K562 (cell line): ENCODE measurements at regions not wholly inside any gene's neighbourhood (a gene's known extent, or its start where the extent isn't known, plus 50 kb on each side); places are given as distances from the start of the nearest gene placed in this dataset.

Source experiments
- ATAC-seq: fragments of 200-7000 bp; cut with Tn5 transposase; 3 replicates; pipeline ENCODE4 v1.9.1; 2020; ENCODE audit warnings: moderate library complexity
- BruUV-seq: library from RNA; stranded (reverse); fragments of 400-500 nt; replicated peaks from 2 replicates; lab custom pipeline; 2021; lab: Mats Ljungman, UMichigan
- CTCF ChIA-PET: fragments of 300-600 bp; formaldehyde crosslinking; extraction: SDS; loops from one replicate; lab custom pipeline; 2021; ENCODE audit warnings: low intra/inter-chr PET ratio; lab: Yijun Ruan, JAX
- POLR2A ChIA-PET: fragments of 300-600, 350-650 bp; sonication (Branson Sonifier 250); formaldehyde crosslinking; extraction: SDS; loops from one replicate; lab custom pipeline; 2021; ENCODE audit warnings: antibody characterized with exemption, inconsistent platforms; lab: Yijun Ruan, JAX
- DNase-seq, 4 experiments: peaks; one replicate each; pipeline versions ENCODE4 v3.0.0 to v3.0.0-alpha.2; 2011 to 2018; ENCODE audit warnings: low spot score in 3 of 4, mixed read lengths in 3 of 4; ENCODE audit errors: extremely low read depth in 1 of 4
- FAIRE-seq: peaks from 2 replicates; lab custom pipeline; 2011; peaks lifted over from hg19 to GRCh38; lab: Jason Lieb, UNC
- H2AFZ ChIP-seq: 2 replicates; pipeline ENCODE4 v1.6.0; 2011; ENCODE audit warnings: low read depth, low read length, control low read depth, inconsistent platforms
- H3K27ac ChIP-seq: fragments of 200-600 bp; 3 replicates; pipeline ENCODE4 v1.8.0; 2011; ENCODE audit warnings: low read depth, mild to moderate bottlenecking, control low read depth, inconsistent platforms, low read length, moderate library complexity, mixed read lengths; ENCODE audit errors: extremely low read depth
- H3K27me3 ChIP-seq, 2 experiments: fragments of 300-600 bp in 1 of 2; 2 replicates in 1 of 2; 3 replicates in 1 of 2; pipeline versions ENCODE4 v1.6.0 to v1.8.0; 2011; ENCODE audit warnings: inconsistent platforms in 2 of 2, low read length in 2 of 2, mild to moderate bottlenecking in 1 of 2, mixed read lengths in 1 of 2, moderate library complexity in 1 of 2; ENCODE audit not compliant: control insufficient read depth in 2 of 2, insufficient read depth in 2 of 2
- H3K36me3 ChIP-seq: fragments of 300-600 bp; 3 replicates; pipeline ENCODE4 v1.8.0; 2011; ENCODE audit warnings: mild to moderate bottlenecking, low read length, inconsistent platforms; ENCODE audit not compliant: control insufficient read depth, insufficient read depth
- H3K4me1 ChIP-seq, 2 experiments: fragments of 200-600 bp in 1 of 2; replicated peaks in 1 of 2; 2 replicates in 1 of 2; 3 replicates in 1 of 2; pipeline versions ENCODE4 v1.5.1 to v1.8.0; 2011; ENCODE audit warnings: inconsistent platforms in 2 of 2, low read length in 2 of 2, mild to moderate bottlenecking in 1 of 2, mixed read lengths in 1 of 2, moderate library complexity in 1 of 2; ENCODE audit not compliant: control insufficient read depth in 2 of 2, insufficient read depth in 2 of 2
- H3K4me2 ChIP-seq: 2 replicates; pipeline ENCODE4 v1.6.1; 2011; ENCODE audit warnings: low read length, control low read depth, inconsistent platforms, mixed read lengths; ENCODE audit not compliant: insufficient read depth
- H3K4me3 ChIP-seq: fragments of 200-600 bp; sonication (generic), shearing (Covaris generic); 2 replicates; pipeline ENCODE4 v1.5.1; 2016; ENCODE audit warnings: control low read depth, inconsistent platforms
- H3K79me2 ChIP-seq: fragments of 200-600 bp; 3 replicates; pipeline ENCODE4 v1.8.0; 2011; ENCODE audit warnings: low read length, inconsistent platforms; ENCODE audit not compliant: control insufficient read depth, insufficient read depth
- H3K9ac ChIP-seq, 2 experiments: 2 replicates each; pipeline versions ENCODE4 v1.6.0 to v1.6.1; 2011; ENCODE audit warnings: low read depth in 2 of 2, low read length in 2 of 2, control low read depth in 1 of 2, inconsistent platforms in 1 of 2, mild to moderate bottlenecking in 1 of 2, mixed read lengths in 1 of 2; ENCODE audit not compliant: insufficient read depth in 1 of 2
- H3K9me1 ChIP-seq: one replicate; pipeline ENCODE4 v1.6.0; 2011; ENCODE audit warnings: inconsistent platforms, mild to moderate bottlenecking, low read length, moderate library complexity; ENCODE audit not compliant: control insufficient read depth, insufficient read depth
- H3K9me3 ChIP-seq: replicated peaks from 2 replicates; pipeline ENCODE4 v1.5.1; 2011; ENCODE audit warnings: low read depth, low read length, inconsistent platforms; ENCODE audit not compliant: control insufficient read depth, insufficient read depth
- H4K20me1 ChIP-seq: replicated peaks from 2 replicates; pipeline ENCODE4 v1.6.1; 2011; ENCODE audit warnings: low read length, inconsistent platforms, mixed read lengths; ENCODE audit not compliant: control insufficient read depth, insufficient read depth
- ATF4 ChIP-seq: fragments of 450-650 bp; formaldehyde crosslinking; IDR thresholded peaks from 2 replicates; pipeline ENCODE4 v1.4.0; 2022; ENCODE audit warnings: mild to moderate bottlenecking, moderate library complexity
- FOXA3 ChIP-seq, 2 experiments: fragments of 450-650 bp in 1 of 2; sonication (generic) in 1 of 2; formaldehyde crosslinking; IDR thresholded peaks in 1 of 2; conservative IDR thresholded peaks in 1 of 2; 2 replicates each; pipeline versions ENCODE4 v1.4.0 to v1.8.0; 2020 to 2022; ENCODE audit warnings: mild to moderate bottlenecking in 2 of 2, missing genetic modification reagents in 1 of 2
- SAP30 ChIP-seq: fragments of 200-600 bp; sonication (generic); IDR thresholded peaks from 2 replicates; pipeline ENCODE4 v1.6.1; 2012; ENCODE audit warnings: borderline replicate concordance, low read depth, mild to moderate bottlenecking, moderate library complexity, low read length, control low read depth, inconsistent platforms; ENCODE audit not compliant: insufficient read depth, poor library complexity, severe bottlenecking
- SLC30A9 ChIP-seq: fragments of 250-450 bp; sonication (Bioruptor Pico); IDR thresholded peaks from 2 replicates; pipeline ENCODE4 v1.8.0; 2022; ENCODE audit warnings: mild to moderate bottlenecking, moderate library complexity
- TRIM28 ChIP-seq: fragments of 450-650 bp; IDR thresholded peaks from 2 replicates; pipeline ENCODE4 v1.6.1; 2017
- ZNF668 ChIP-seq: fragments of 250-450 bp; sonication (Bioruptor Pico); IDR thresholded peaks from 2 replicates; pipeline ENCODE4 v1.8.0; 2022; ENCODE audit warnings: mild to moderate bottlenecking, inconsistent platforms
- ZNF778 ChIP-seq: fragments of 450-650 bp; formaldehyde crosslinking; IDR thresholded peaks from 2 replicates; pipeline ENCODE4 v1.4.0; 2020; ENCODE audit warnings: mild to moderate bottlenecking, moderate library complexity
- WGBS: fragments of 100-300 bp; shearing (Covaris generic); methylation state at CpG from one replicate; pipeline ENCODE4 v1.1.6; 2016; ENCODE audit warnings: low coverage, mixed read lengths; ENCODE audit not compliant: insufficient coverage; ENCODE audit errors: missing lambda C conversion rate; 5-methylcytosine and 5-hydroxymethylcytosine counted together
- in situ Hi-C: fragments of 300-500 bp; cut with MboI; formaldehyde crosslinking; loops from 4 replicates; pipeline ENCODE4 v1.15.0; 2018; ENCODE audit warnings: inconsistent platforms, mixed read lengths
- intact Hi-C: fragments of 100-400 bp; cut with micrococcal nuclease; formaldehyde crosslinking; loops from 2 replicates; pipeline ENCODE4 v1.14.2; 2022

GRCh38 chr18:57980573-57981307, 63.3 kb upstream of the NEDD4L start:
- in situ Hi-C loops (no loop called here), intact Hi-C loops (no loop called here)
- DNase-seq (no peak), FAIRE-seq (no peak), ATAC-seq (no peak)
- no peak overlapping the region for H3K27ac ChIP-seq
- peaks cover 4 to 13% of the 10 kb centered on the region in 2 experiments; a peak in 3 of 5 replicates for H3K4me1 ChIP-seq
- ChIA-PET CTCF (no interaction called here), POLR2A (interaction anchor here (0.7 to 1.2 kb wide), 2 partner anchors 9 to 24 kb away, joined by 3 to 5 read pairs; no protein-coding TSS in a partner anchor)
- no peak overlapping the region for H3K4me3 ChIP-seq
- H3K4me2 ChIP-seq: no peak overlapping the region
- TF ChIP-seq SLC30A9 (no peak), TRIM28 (no peak), SAP30 (no peak), ATF4 (CRISPR knock-in tag) (no peak), ZNF778 (CRISPR knock-in tag) (no peak), ZNF668 (CRISPR knock-in tag) (no peak), FOXA3 (CRISPR knock-in tag; conservative IDR thresholded peaks at IDR 0.05 in 1 of 2, IDR thresholded peaks at IDR 0.05 in 1 of 2) (0 out of 4 replicates have a peak, but pooled peaks of 1 of the 2 experiments have one; percentile 12)
- no peaks in the 10 kb centered on the region for H3K79me2 ChIP-seq
- H3K9ac ChIP-seq: no peak overlapping the region
- H2AFZ ChIP-seq: no peak overlapping the region
- no peaks in the 10 kb centered on the region for H4K20me1 ChIP-seq
- H3K27me3 ChIP-seq: no peaks in the 10 kb centered on the region
- no TSS peak for BruUV-seq
- H3K36me3 ChIP-seq: no peaks in the 10 kb centered on the region
- H3K9me1 ChIP-seq: no peaks in the 10 kb centered on the region
- 14% methylated on average over 4 of the region's 4 CpGs for WGBS
- no peaks in the 10 kb centered on the region for H3K9me3 ChIP-seq
